ENCODE measurements at regions not wholly inside any gene's neighbourhood (a gene's known extent, or its start where the extent isn't known, plus 50 kb on each side); places are given as distances from the start of the nearest gene placed in this dataset.
"Not testable (repeated sequence)": the region's sequence is repeated elsewhere in the genome, so short reads cannot be mapped to it uniquely, and the experiment has no call there.

GRCh38 chr14:83085136-83085535 is 1551.5 kb upstream of the SEL1L start:
- DNase-seq (ENCODE audit: low spot score), result no peak

GRCh38 chr14:83085725-83086124 is 1552.1 kb upstream of the SEL1L start:
- DNase-seq (ENCODE audit: low spot score), result no peak

GRCh38 chr14:83091991-83092956 is 1558.6 kb upstream of the SEL1L start:
- DNase-seq (ENCODE audit: low spot score), result not testable (repeated sequence)

- DNase-seq (ENCODE audit: low spot score), result no peak
These were observed 1562.4 kb upstream of the SEL1L start for GRCh38 chr14:83096092-83096491.

- no peak for DNase-seq (ENCODE audit: low spot score)
These were observed 1568.2 kb upstream of the SEL1L start for GRCh38 chr14:83101846-83102245.

GRCh38 chr14:83118029-83118428 is 1584.4 kb upstream of the SEL1L start:
- no peak for DNase-seq (ENCODE audit: low spot score)

- no peak for DNase-seq (ENCODE audit: low spot score)
These were observed 1586.5 kb upstream of the SEL1L start for GRCh38 chr14:83120187-83120586.

GRCh38 chr14:83126076-83126475 is 1592.4 kb upstream of the SEL1L start:
- no peak for DNase-seq (ENCODE audit: low spot score)

- DNase-seq (ENCODE audit: low spot score), result no peak
These were observed 1595.1 kb upstream of the SEL1L start for GRCh38 chr14:83128783-83129182.

GRCh38 chr14:83129496-83129895 is 1595.8 kb upstream of the SEL1L start:
- no peak for DNase-seq (ENCODE audit: low spot score)

GRCh38 chr14:83133981-83134645 is 1600.5 kb upstream of the SEL1L start:
- DNase-seq (ENCODE audit: low spot score), result no peak

GRCh38 chr14:83140756-83141155 is 1607.1 kb upstream of the SEL1L start:
- DNase-seq (ENCODE audit: low spot score), result no peak

GRCh38 chr14:83147006-83147405 is 1613.4 kb upstream of the SEL1L start:
- DNase-seq (ENCODE audit: low spot score), result no peak

GRCh38 chr14:83151571-83151970 is 1617.9 kb upstream of the SEL1L start:
- no peak for DNase-seq (ENCODE audit: low spot score)

- no peak for DNase-seq (ENCODE audit: low spot score)
These were observed 1619.4 kb upstream of the SEL1L start for GRCh38 chr14:83153081-83153480.

- DNase-seq (ENCODE audit: low spot score), result no peak
These were observed 1628.8 kb upstream of the SEL1L start for GRCh38 chr14:83162361-83162929.

- DNase-seq (ENCODE audit: low spot score), result no peak
These were observed 1629.4 kb upstream of the SEL1L start for GRCh38 chr14:83163016-83163415.

- no peak for DNase-seq (ENCODE audit: low spot score)
These were observed 1630.4 kb upstream of the SEL1L start for GRCh38 chr14:83164016-83164415.

- no peak for DNase-seq (ENCODE audit: low spot score)
These were observed 1630.9 kb upstream of the SEL1L start for GRCh38 chr14:83164591-83164990.

GRCh38 chr14:83170165-83170564 is 1636.5 kb upstream of the SEL1L start:
- no peak for DNase-seq (ENCODE audit: low spot score)

GRCh38 chr14:83171761-83172160 is 1638.1 kb upstream of the SEL1L start:
- no peak for DNase-seq (ENCODE audit: low spot score)

GRCh38 chr14:83172363-83172762 is 1638.7 kb upstream of the SEL1L start:
- DNase-seq (ENCODE audit: low spot score), result no peak

- DNase-seq (ENCODE audit: low spot score), result no peak
These were observed 1640.0 kb upstream of the SEL1L start for GRCh38 chr14:83173687-83174086.
